Activated T-helper 1 cell treated with anti-CD3 and anti-CD28 coated beads, Interleukin-12 subunit alpha, Interleukin-12 subunit beta, Interleukin-2, Interleukin-4 antibody, amounts not matched to agents 30 ng/mL and 10 ng/mL and 1 ng/mL, durations not matched to agents 14 hours and 24 hours and 36 hours (primary cell): ENCODE measurements at regions not wholly inside any gene's neighbourhood (a gene's known extent, or its start where the extent isn't known, plus 50 kb on each side); places are given as distances from the start of the nearest gene placed in this dataset.

ENCODE experiments used
- DNase-seq: peaks from one replicate; pipeline ENCODE4 v3.0.0; 2021; ENCODE audit warnings: low spot score
- H3K27ac Mint-ChIP-seq: one replicate; pipeline ENCODE4 v1.8.0; 2021; ENCODE audit warnings: mild to moderate bottlenecking, mixed read lengths
- H3K27me3 Mint-ChIP-seq: one replicate; pipeline ENCODE4 v1.8.0; 2022; ENCODE audit warnings: mild to moderate bottlenecking, moderate library complexity, mixed read lengths; ENCODE audit not compliant: insufficient read depth
- H3K36me3 Mint-ChIP-seq: one replicate; pipeline ENCODE4 v1.8.0; 2021; ENCODE audit warnings: low read depth, mixed read lengths
- H3K4me1 Mint-ChIP-seq: one replicate; pipeline ENCODE4 v1.8.0; 2021; ENCODE audit warnings: low read depth, mixed read lengths
- H3K4me3 Mint-ChIP-seq: one replicate; pipeline ENCODE4 v1.8.0; 2021; ENCODE audit warnings: mild to moderate bottlenecking, moderate library complexity, mixed read lengths
- H3K9me3 Mint-ChIP-seq: one replicate; pipeline ENCODE4 v1.8.0; 2021; ENCODE audit warnings: mixed read lengths
- intact Hi-C: fragments of 100-400 bp; cut with micrococcal nuclease; formaldehyde crosslinking; loops from one replicate; pipeline ENCODE4 v1.15.1; 2024

- H3K27ac Mint-ChIP-seq = no peak overlapping the region
- intact Hi-C loops = no loop called here
- no peaks in the 10 kb centered on the region for H3K9me3 Mint-ChIP-seq
- H3K4me3 Mint-ChIP-seq = no peak overlapping the region
- no peaks in the 10 kb centered on the region for H3K36me3 Mint-ChIP-seq
- DNase-seq = no peak
- peaks cover 6% of the 10 kb centered on the region for H3K27me3 Mint-ChIP-seq
- no peaks in the 10 kb centered on the region for H3K4me1 Mint-ChIP-seq
Observed at GRCh38 chr22:49364398-49364797, 463.3 kb downstream of the BRD1 start.

GRCh38 chr22:49363526-49364230, 464.0 kb downstream of the BRD1 start:
- no peak for DNase-seq
- Mint-ChIP-seq H3K4me1 (no peaks in the 10 kb centered on the region), H3K27me3 (peaks cover 8% of the 10 kb centered on the region), H3K9me3 (no peaks in the 10 kb centered on the region), H3K4me3 (no peak overlapping the region), H3K36me3 (no peaks in the 10 kb centered on the region), H3K27ac (no peak overlapping the region)
- intact Hi-C loops = no loop called here

GRCh38 chr22:49362211-49362839, 465.3 kb downstream of the BRD1 start:
- H3K9me3 Mint-ChIP-seq = no peaks in the 10 kb centered on the region
- intact Hi-C loops = no loop called here
- H3K27ac Mint-ChIP-seq = no peak overlapping the region
- H3K4me3 Mint-ChIP-seq = no peak overlapping the region
- peaks cover 8% of the 10 kb centered on the region for H3K27me3 Mint-ChIP-seq
- no peak for DNase-seq
- H3K36me3 Mint-ChIP-seq = no peaks in the 10 kb centered on the region
- no peaks in the 10 kb centered on the region for H3K4me1 Mint-ChIP-seq

- no peak overlapping the region for H3K27ac Mint-ChIP-seq
- intact Hi-C loops = no loop called here
- no peaks in the 10 kb centered on the region for H3K36me3 Mint-ChIP-seq
- no peak overlapping the region for H3K4me3 Mint-ChIP-seq
- no peaks in the 10 kb centered on the region for H3K4me1 Mint-ChIP-seq
- no peaks in the 10 kb centered on the region for H3K9me3 Mint-ChIP-seq
- DNase-seq = no peak
- peaks cover 8% of the 10 kb centered on the region for H3K27me3 Mint-ChIP-seq
Observed at GRCh38 chr22:49361164-49361563, 466.5 kb downstream of the BRD1 start.

GRCh38 chr22:49360746-49361145, 466.9 kb downstream of the BRD1 start:
- peaks cover 8% of the 10 kb centered on the region for H3K27me3 Mint-ChIP-seq
- intact Hi-C loops = no loop called here
- no peak overlapping the region for H3K27ac Mint-ChIP-seq
- no peaks in the 10 kb centered on the region for H3K4me1 Mint-ChIP-seq
- no peak for DNase-seq
- H3K4me3 Mint-ChIP-seq = no peak overlapping the region
- no peaks in the 10 kb centered on the region for H3K36me3 Mint-ChIP-seq
- H3K9me3 Mint-ChIP-seq = no peaks in the 10 kb centered on the region

GRCh38 chr22:49359076-49359475, 468.6 kb downstream of the BRD1 start:
- intact Hi-C loops = no loop called here
- Mint-ChIP-seq H3K27me3 (peaks cover 10% of the 10 kb centered on the region), H3K4me1 (no peaks in the 10 kb centered on the region), H3K27ac (no peak overlapping the region), H3K9me3 (no peaks in the 10 kb centered on the region), H3K4me3 (no peak overlapping the region), H3K36me3 (no peaks in the 10 kb centered on the region)
- DNase-seq = no peak

- H3K36me3 Mint-ChIP-seq = no peaks in the 10 kb centered on the region
- no peaks in the 10 kb centered on the region for H3K4me1 Mint-ChIP-seq
- H3K9me3 Mint-ChIP-seq = no peaks in the 10 kb centered on the region
- peaks cover 10% of the 10 kb centered on the region for H3K27me3 Mint-ChIP-seq
- no peak for DNase-seq
- H3K4me3 Mint-ChIP-seq = no peak overlapping the region
- H3K27ac Mint-ChIP-seq = no peak overlapping the region
- intact Hi-C loops = no loop called here
Observed at GRCh38 chr22:49357661-49358440, 469.8 kb downstream of the BRD1 start.

- intact Hi-C loops = no loop called here
- H3K4me1 Mint-ChIP-seq = no peaks in the 10 kb centered on the region
- no peak for DNase-seq
- H3K27ac Mint-ChIP-seq = no peak overlapping the region
- H3K27me3 Mint-ChIP-seq = peaks cover 10% of the 10 kb centered on the region
- H3K36me3 Mint-ChIP-seq = no peaks in the 10 kb centered on the region
- H3K9me3 Mint-ChIP-seq = no peaks in the 10 kb centered on the region
- no peak overlapping the region for H3K4me3 Mint-ChIP-seq
Observed at GRCh38 chr22:49356428-49356827, 471.2 kb downstream of the BRD1 start.

- Mint-ChIP-seq H3K4me1 (no peaks in the 10 kb centered on the region), H3K36me3 (no peaks in the 10 kb centered on the region), H3K27me3 (peaks cover 5% of the 10 kb centered on the region), H3K4me3 (no peak overlapping the region), H3K9me3 (no peaks in the 10 kb centered on the region), H3K27ac (no peak overlapping the region)
- no peak for DNase-seq
- intact Hi-C loops = no loop called here
Observed at GRCh38 chr22:49355211-49355920, 472.3 kb downstream of the BRD1 start.

- H3K4me3 Mint-ChIP-seq = no peak overlapping the region
- no peak for DNase-seq
- intact Hi-C loops = no loop called here
- H3K27me3 Mint-ChIP-seq = peaks cover 5% of the 10 kb centered on the region
- no peaks in the 10 kb centered on the region for H3K4me1 Mint-ChIP-seq
- H3K9me3 Mint-ChIP-seq = no peaks in the 10 kb centered on the region
- no peaks in the 10 kb centered on the region for H3K36me3 Mint-ChIP-seq
- no peak overlapping the region for H3K27ac Mint-ChIP-seq
Observed at GRCh38 chr22:49354516-49355210, 473.0 kb downstream of the BRD1 start.

GRCh38 chr22:49353235-49353634, 474.4 kb downstream of the BRD1 start:
- Mint-ChIP-seq H3K27ac (no peak overlapping the region), H3K9me3 (no peaks in the 10 kb centered on the region), H3K4me1 (no peaks in the 10 kb centered on the region), H3K4me3 (no peak overlapping the region), H3K36me3 (no peaks in the 10 kb centered on the region), H3K27me3 (peaks cover 2% of the 10 kb centered on the region)
- intact Hi-C loops = no loop called here
- no peak for DNase-seq

GRCh38 chr22:49352361-49353169, 475.1 kb downstream of the BRD1 start:
- no peaks in the 10 kb centered on the region for H3K4me1 Mint-ChIP-seq
- no peak overlapping the region for H3K4me3 Mint-ChIP-seq
- H3K36me3 Mint-ChIP-seq = no peaks in the 10 kb centered on the region
- H3K9me3 Mint-ChIP-seq = no peaks in the 10 kb centered on the region
- DNase-seq = no peak
- H3K27ac Mint-ChIP-seq = no peak overlapping the region
- intact Hi-C loops = no loop called here
- H3K27me3 Mint-ChIP-seq = peaks cover 2% of the 10 kb centered on the region
